GM13976 (cell line): ENCODE measurements at regions not wholly inside any gene's neighbourhood (a gene's known extent, or its start where the extent isn't known, plus 50 kb on each side); places are given as distances from the start of the nearest gene placed in this dataset.

Source experiments
- DNase-seq: peaks from one replicate; pipeline ENCODE4 v3.0.0; 2012; ENCODE audit warnings: low spot score
- CTCF ChIP-seq: IDR thresholded peaks from 2 replicates; pipeline ENCODE4 v1.5.1; 2012; ENCODE audit warnings: borderline replicate concordance, mild to moderate bottlenecking; ENCODE audit not compliant: insufficient read depth; ENCODE audit errors: extremely low read depth, missing control alignments, control extremely low read depth
- in situ Hi-C: fragments of 300-500 bp; cut with MboI; formaldehyde crosslinking; loops from one replicate; pipeline ENCODE4 v1.12.0; 2022; ENCODE audit warnings: low sequenced_read_pairs, mixed read lengths, inconsistent platforms; ENCODE audit not compliant: unreplicated experiment

GRCh38 chr16:86828653-86829052 is 250.3 kb downstream of the FOXL1 start:
- TF ChIP-seq CTCF, result no peak
- in situ Hi-C loops, result no loop called here
- DNase-seq, result no peak

- TF ChIP-seq CTCF, result no peak
- DNase-seq, result no peak
- in situ Hi-C loops, result no loop called here
Observed at GRCh38 chr16:86831366-86831765, 253.0 kb downstream of the FOXL1 start.

- in situ Hi-C loops, result no loop called here
Observed at GRCh38 chr16:86833136-86833535, 254.8 kb downstream of the FOXL1 start.

GRCh38 chr16:86834451-86835035 is 256.2 kb downstream of the FOXL1 start:
- DNase-seq, result no peak
- no peak for TF ChIP-seq CTCF
- in situ Hi-C loops, result no loop called here

More at GRCh38 chr16:86833136-86833535, 254.8 kb downstream of the FOXL1 start:
- no peak for DNase-seq
- no peak for TF ChIP-seq CTCF

- DNase-seq, result no peak
- TF ChIP-seq CTCF, result no peak
- in situ Hi-C loops, result no loop called here
Observed at GRCh38 chr16:86835982-86836381, 257.6 kb downstream of the FOXL1 start.

GRCh38 chr16:86836503-86837129 is 258.3 kb downstream of the FOXL1 start:
- DNase-seq, result no peak
- in situ Hi-C loops, result no loop called here
- no peak for TF ChIP-seq CTCF

- DNase-seq, result no peak
- in situ Hi-C loops, result no loop called here
- no peak for TF ChIP-seq CTCF
Observed at GRCh38 chr16:86843812-86844211, 265.5 kb downstream of the FOXL1 start.
